GM23338 (cell line): ENCODE measurements at regions not wholly inside any gene's neighbourhood (a gene's known extent, or its start where the extent isn't known, plus 50 kb on each side); places are given as distances from the start of the nearest gene placed in this dataset.

ENCODE experiments used
- ATAC-seq: fragments of 200-7000 bp; cut with Tn5 transposase; 3 replicates; pipeline ENCODE4 v1.9.1; 2020
- DNase-seq: peaks from one replicate; pipeline ENCODE4 v3.0.0-alpha.2; 2015; ENCODE audit warnings: low spot score
- H2AFZ ChIP-seq: fragments of 200-600 bp; sonication (generic); 2 replicates; pipeline ENCODE4 v1.8.0; 2016; ENCODE audit warnings: antibody characterized with exemption, mild to moderate bottlenecking, moderate library complexity
- H3F3A ChIP-seq: fragments of 200-600 bp; sonication (generic); replicated peaks from 2 replicates; pipeline ENCODE4 v1.8.0; 2017; ENCODE audit warnings: antibody characterized with exemption, mixed run types, low read depth
- H3K27ac ChIP-seq: fragments of 200-600 bp; sonication (generic); 2 replicates; pipeline ENCODE4 v1.6.1; 2016; ENCODE audit warnings: low read depth
- H3K27me3 ChIP-seq: fragments of 200-600 bp; sonication (generic); 2 replicates; pipeline ENCODE4 v1.8.0; 2016; ENCODE audit warnings: mild to moderate bottlenecking, mixed run types, moderate library complexity; ENCODE audit not compliant: insufficient read depth
- H3K36me3 ChIP-seq: fragments of 200-600 bp; sonication (generic); 2 replicates; pipeline ENCODE4 v1.8.0; 2016; ENCODE audit warnings: mild to moderate bottlenecking; ENCODE audit not compliant: insufficient read depth
- H3K4me1 ChIP-seq: fragments of 200-600 bp; sonication (generic); 2 replicates; pipeline ENCODE4 v1.8.0; 2016; ENCODE audit warnings: mild to moderate bottlenecking, moderate library complexity; ENCODE audit not compliant: insufficient read depth
- H3K4me2 ChIP-seq: fragments of 200-600 bp; sonication (generic); 2 replicates; pipeline ENCODE4 v1.7.1; 2017; ENCODE audit warnings: mixed run types
- H3K4me3 ChIP-seq: fragments of 200-600 bp; sonication (generic); 2 replicates; pipeline ENCODE4 v1.6.1; 2016; ENCODE audit warnings: mixed run types
- H3K79me2 ChIP-seq: fragments of 200-600 bp; sonication (generic); replicated peaks from 2 replicates; pipeline ENCODE4 v1.8.0; 2017; ENCODE audit warnings: mild to moderate bottlenecking; ENCODE audit not compliant: insufficient read depth
- H3K9me2 ChIP-seq: fragments of 200-600 bp; sonication (generic); 2 replicates; pipeline ENCODE4 v1.8.0; 2017; ENCODE audit not compliant: insufficient read depth
- H4K20me1 ChIP-seq: fragments of 200-600 bp; sonication (generic); replicated peaks from 2 replicates; pipeline ENCODE4 v1.8.0; 2017; ENCODE audit warnings: mild to moderate bottlenecking; ENCODE audit not compliant: insufficient read depth
- H3K27ac Mint-ChIP-seq: 2 replicates; pipeline ENCODE4 v1.8.0; 2020; ENCODE audit warnings: inconsistent platforms, mild to moderate bottlenecking, moderate library complexity, mixed read lengths
- H3K27me3 Mint-ChIP-seq: 3 replicates; pipeline ENCODE4 v1.8.0; 2022; ENCODE audit warnings: low read depth, mild to moderate bottlenecking, moderate library complexity, mixed read lengths, inconsistent platforms; ENCODE audit not compliant: insufficient read depth, poor library complexity
- H3K36me3 Mint-ChIP-seq: 3 replicates; pipeline ENCODE4 v1.8.0; 2021; ENCODE audit warnings: low read depth, mild to moderate bottlenecking, inconsistent platforms, moderate library complexity, mixed read lengths
- H3K4me1 Mint-ChIP-seq: 3 replicates; pipeline ENCODE4 v1.8.0; 2020; ENCODE audit warnings: mild to moderate bottlenecking, inconsistent platforms, mixed read lengths
- H3K4me3 Mint-ChIP-seq: 3 replicates; pipeline ENCODE4 v1.8.0; 2021; ENCODE audit warnings: moderate library complexity, mild to moderate bottlenecking, inconsistent platforms, mixed read lengths
- H3K9me3 Mint-ChIP-seq: 3 replicates; pipeline ENCODE4 v1.8.0; 2020; ENCODE audit warnings: moderate library complexity, mild to moderate bottlenecking, inconsistent platforms, mixed read lengths
- CREB1 ChIP-seq: fragments of 250-450 bp; sonication (Bioruptor Pico); IDR thresholded peaks from 2 replicates; pipeline ENCODE4 v1.5.0; 2020; ENCODE audit warnings: low read depth, mild to moderate bottlenecking, moderate library complexity
- EZH2phosphoT487 ChIP-seq: fragments of 200-600 bp; sonication (generic); IDR thresholded peaks from one replicate; pipeline ENCODE4 v1.8.1; 2018; ENCODE audit warnings: antibody characterized with exemption; ENCODE audit not compliant: unreplicated experiment
- NANOG ChIP-seq: IDR thresholded peaks from 2 replicates; pipeline ENCODE4 v1.6.1; 2016; ENCODE audit warnings: antibody characterized with exemption, borderline replicate concordance
- POLR2AphosphoS5 ChIP-seq: IDR thresholded peaks from 2 replicates; pipeline ENCODE4 v1.6.1; 2016; ENCODE audit warnings: antibody characterized with exemption, low read depth
- STAT1 ChIP-seq: IDR thresholded peaks from one replicate; pipeline ENCODE4 v1.6.1; 2016; ENCODE audit warnings: antibody characterized with exemption; ENCODE audit not compliant: unreplicated experiment
- ZNF114 ChIP-seq: fragments of 250-450 bp; sonication (Bioruptor Pico); IDR thresholded peaks from 2 replicates; pipeline ENCODE4 v1.5.0; 2020; ENCODE audit warnings: mild to moderate bottlenecking, moderate library complexity
- ZNF331 ChIP-seq: fragments of 250-450 bp; sonication (Bioruptor Pico); IDR thresholded peaks from 2 replicates; pipeline ENCODE4 v1.5.0; 2020; ENCODE audit warnings: low read depth, mild to moderate bottlenecking, moderate library complexity
- TF ChIP-seq, protein P1 (sequence below): IDR thresholded peaks from 2 replicates; pipeline ENCODE4 v1.6.1; 2016; ENCODE audit warnings: antibody characterized with exemption
- TF ChIP-seq, protein P2 (sequence below): IDR thresholded peaks from one replicate; pipeline ENCODE4 v1.6.1; 2018; ENCODE audit warnings: antibody characterized with exemption; ENCODE audit not compliant: unreplicated experiment
- TF ChIP-seq, protein P3 (sequence below), 2 experiments: fragments of 200-600 bp in 1 of 2; sonication (generic) in 1 of 2; conservative IDR thresholded peaks; 2 replicates each; pipeline versions ENCODE4 v1.5.1 to v1.6.1; 2016 to 2017; ENCODE audit warnings: antibody characterized with exemption in 2 of 2, low read depth in 2 of 2, mild to moderate bottlenecking in 2 of 2, moderate library complexity in 1 of 2

GRCh38 chr18:4586731-4587130 lies 131.6 kb upstream of the DLGAP1 start:
- no peak overlapping the region for H3K4me3 ChIP-seq
- H3K36me3 ChIP-seq, result no peaks in the 10 kb centered on the region
- H3K79me2 ChIP-seq, result no peaks in the 10 kb centered on the region
- no peaks in the 10 kb centered on the region for H3K27me3 ChIP-seq
- H3K27me3 Mint-ChIP-seq, result peaks cover 2% of the 10 kb centered on the region
- no peaks in the 10 kb centered on the region; the same call in 2 of the 3 replicates for H3K9me3 Mint-ChIP-seq
- peak overlapping the region; percentile 25; the same call in 1 of the 2 replicates for H2AFZ ChIP-seq
- no peak overlapping the region for H3K4me2 ChIP-seq
- no peaks in the 10 kb centered on the region for H3F3A ChIP-seq
- TF ChIP-seq, protein P1, sequence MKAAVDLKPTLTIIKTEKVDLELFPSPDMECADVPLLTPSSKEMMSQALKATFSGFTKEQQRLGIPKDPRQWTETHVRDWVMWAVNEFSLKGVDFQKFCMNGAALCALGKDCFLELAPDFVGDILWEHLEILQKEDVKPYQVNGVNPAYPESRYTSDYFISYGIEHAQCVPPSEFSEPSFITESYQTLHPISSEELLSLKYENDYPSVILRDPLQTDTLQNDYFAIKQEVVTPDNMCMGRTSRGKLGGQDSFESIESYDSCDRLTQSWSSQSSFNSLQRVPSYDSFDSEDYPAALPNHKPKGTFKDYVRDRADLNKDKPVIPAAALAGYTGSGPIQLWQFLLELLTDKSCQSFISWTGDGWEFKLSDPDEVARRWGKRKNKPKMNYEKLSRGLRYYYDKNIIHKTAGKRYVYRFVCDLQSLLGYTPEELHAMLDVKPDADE, result no peak
- TF ChIP-seq STAT1 (no peak), CREB1 (0 out of 2 replicates have a peak, but pooled peaks have one; percentile 25)
- TF ChIP-seq, protein P2, sequence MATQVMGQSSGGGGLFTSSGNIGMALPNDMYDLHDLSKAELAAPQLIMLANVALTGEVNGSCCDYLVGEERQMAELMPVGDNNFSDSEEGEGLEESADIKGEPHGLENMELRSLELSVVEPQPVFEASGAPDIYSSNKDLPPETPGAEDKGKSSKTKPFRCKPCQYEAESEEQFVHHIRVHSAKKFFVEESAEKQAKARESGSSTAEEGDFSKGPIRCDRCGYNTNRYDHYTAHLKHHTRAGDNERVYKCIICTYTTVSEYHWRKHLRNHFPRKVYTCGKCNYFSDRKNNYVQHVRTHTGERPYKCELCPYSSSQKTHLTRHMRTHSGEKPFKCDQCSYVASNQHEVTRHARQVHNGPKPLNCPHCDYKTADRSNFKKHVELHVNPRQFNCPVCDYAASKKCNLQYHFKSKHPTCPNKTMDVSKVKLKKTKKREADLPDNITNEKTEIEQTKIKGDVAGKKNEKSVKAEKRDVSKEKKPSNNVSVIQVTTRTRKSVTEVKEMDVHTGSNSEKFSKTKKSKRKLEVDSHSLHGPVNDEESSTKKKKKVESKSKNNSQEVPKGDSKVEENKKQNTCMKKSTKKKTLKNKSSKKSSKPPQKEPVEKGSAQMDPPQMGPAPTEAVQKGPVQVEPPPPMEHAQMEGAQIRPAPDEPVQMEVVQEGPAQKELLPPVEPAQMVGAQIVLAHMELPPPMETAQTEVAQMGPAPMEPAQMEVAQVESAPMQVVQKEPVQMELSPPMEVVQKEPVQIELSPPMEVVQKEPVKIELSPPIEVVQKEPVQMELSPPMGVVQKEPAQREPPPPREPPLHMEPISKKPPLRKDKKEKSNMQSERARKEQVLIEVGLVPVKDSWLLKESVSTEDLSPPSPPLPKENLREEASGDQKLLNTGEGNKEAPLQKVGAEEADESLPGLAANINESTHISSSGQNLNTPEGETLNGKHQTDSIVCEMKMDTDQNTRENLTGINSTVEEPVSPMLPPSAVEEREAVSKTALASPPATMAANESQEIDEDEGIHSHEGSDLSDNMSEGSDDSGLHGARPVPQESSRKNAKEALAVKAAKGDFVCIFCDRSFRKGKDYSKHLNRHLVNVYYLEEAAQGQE, result no peak
- no peak overlapping the region for H3K27ac Mint-ChIP-seq
- no peak overlapping the region for H3K4me3 Mint-ChIP-seq
- DNase-seq (no peak), ATAC-seq (no peak)
- H3K9me2 ChIP-seq, result no peaks in the 10 kb centered on the region
- H3K4me1 ChIP-seq, result no peaks in the 10 kb centered on the region
- no peaks in the 10 kb centered on the region for H3K36me3 Mint-ChIP-seq
- H3K27ac ChIP-seq, result no peak overlapping the region
- no peaks in the 10 kb centered on the region for H4K20me1 ChIP-seq
- H3K4me1 Mint-ChIP-seq, result peaks cover 8% of the 10 kb centered on the region; the same call in 2 of the 3 replicates

- ATAC-seq (no peak), DNase-seq (no peak)
- Mint-ChIP-seq H3K4me3 (no peak overlapping the region), H3K27ac (no peak overlapping the region), H3K27me3 (peaks cover 2% of the 10 kb centered on the region), H3K36me3 (0 out of 3 replicates have a peak, but pooled peaks cover 4% of the 10 kb centered on the region), H3K9me3 (peaks cover 3% of the 10 kb centered on the region; the same call in 1 of the 3 replicates), H3K4me1 (peaks cover 8% of the 10 kb centered on the region; the same call in 2 of the 3 replicates)
- Histone ChIP-seq H3K4me3 (no peak overlapping the region), H3K4me2 (no peak overlapping the region), H3K36me3 (no peaks in the 10 kb centered on the region), H3K4me1 (no peaks in the 10 kb centered on the region), H3K79me2 (no peaks in the 10 kb centered on the region), H3K27ac (no peak overlapping the region), H3F3A (no peaks in the 10 kb centered on the region), H2AFZ (no peak overlapping the region), H3K9me2 (no peaks in the 10 kb centered on the region; the same call in 1 of the 2 replicates), H4K20me1 (no peaks in the 10 kb centered on the region), H3K27me3 (no peaks in the 10 kb centered on the region)
- TF ChIP-seq CREB1 (no peak), ZNF114 (no peak), ZNF331 (no peak), NANOG (no peak), EZH2phosphoT487 (no peak), POLR2AphosphoS5 (no peak), STAT1 (no peak)
- TF ChIP-seq, protein P1, result no peak
- TF ChIP-seq, protein P2, result no peak
- TF ChIP-seq, protein P3, sequence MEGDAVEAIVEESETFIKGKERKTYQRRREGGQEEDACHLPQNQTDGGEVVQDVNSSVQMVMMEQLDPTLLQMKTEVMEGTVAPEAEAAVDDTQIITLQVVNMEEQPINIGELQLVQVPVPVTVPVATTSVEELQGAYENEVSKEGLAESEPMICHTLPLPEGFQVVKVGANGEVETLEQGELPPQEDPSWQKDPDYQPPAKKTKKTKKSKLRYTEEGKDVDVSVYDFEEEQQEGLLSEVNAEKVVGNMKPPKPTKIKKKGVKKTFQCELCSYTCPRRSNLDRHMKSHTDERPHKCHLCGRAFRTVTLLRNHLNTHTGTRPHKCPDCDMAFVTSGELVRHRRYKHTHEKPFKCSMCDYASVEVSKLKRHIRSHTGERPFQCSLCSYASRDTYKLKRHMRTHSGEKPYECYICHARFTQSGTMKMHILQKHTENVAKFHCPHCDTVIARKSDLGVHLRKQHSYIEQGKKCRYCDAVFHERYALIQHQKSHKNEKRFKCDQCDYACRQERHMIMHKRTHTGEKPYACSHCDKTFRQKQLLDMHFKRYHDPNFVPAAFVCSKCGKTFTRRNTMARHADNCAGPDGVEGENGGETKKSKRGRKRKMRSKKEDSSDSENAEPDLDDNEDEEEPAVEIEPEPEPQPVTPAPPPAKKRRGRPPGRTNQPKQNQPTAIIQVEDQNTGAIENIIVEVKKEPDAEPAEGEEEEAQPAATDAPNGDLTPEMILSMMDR (conservative IDR thresholded peaks at IDR 0.05; ENCODE audit: low read depth in 2 of 2), result no peak
These were observed 127.6 kb upstream of the DLGAP1 start for GRCh38 chr18:4582431-4583335.
